Fibroblast of skin of abdomen (primary cell): ENCODE measurements at regions not wholly inside any gene's neighbourhood (a gene's known extent, or its start where the extent isn't known, plus 50 kb on each side); places are given as distances from the start of the nearest gene placed in this dataset.
A peak's percentile ranks its signal among the peaks of the same experiment; 100 is the strongest.

Experiments
- DNase-seq: peaks from one replicate; pipeline ENCODE4 v3.0.0-alpha.2; 2013

- DNase-seq: peak; percentile 28
These were observed 427.4 kb downstream of the TTLL7 start for GRCh38 chr1:83571536-83571935.

- no peak for DNase-seq
These were observed 437.6 kb downstream of the TTLL7 start for GRCh38 chr1:83561346-83561745.

- peak; percentile 66 for DNase-seq
These were observed 439.6 kb downstream of the TTLL7 start for GRCh38 chr1:83559129-83559840.

GRCh38 chr1:83555871-83556270 lies 443.1 kb downstream of the TTLL7 start:
- no peak for DNase-seq

GRCh38 chr1:83554174-83554573 lies 444.8 kb downstream of the TTLL7 start:
- no peak for DNase-seq

GRCh38 chr1:83552820-83553219 lies 446.1 kb downstream of the TTLL7 start:
- no peak for DNase-seq

- no peak for DNase-seq
These were observed 450.6 kb downstream of the TTLL7 start for GRCh38 chr1:83548311-83548710.

GRCh38 chr1:83547901-83548300 lies 451.0 kb downstream of the TTLL7 start:
- DNase-seq: peak; percentile 93

GRCh38 chr1:83546874-83547273 lies 452.1 kb downstream of the TTLL7 start:
- DNase-seq: peak; percentile 88

- peak; percentile 41 for DNase-seq
These were observed 453.7 kb downstream of the TTLL7 start for GRCh38 chr1:83545066-83545862.

GRCh38 chr1:83543222-83543973 lies 455.5 kb downstream of the TTLL7 start:
- DNase-seq: no peak

- DNase-seq: no peak
These were observed 467.2 kb downstream of the TTLL7 start for GRCh38 chr1:83531521-83532309.

- no peak for DNase-seq
These were observed 468.4 kb downstream of the TTLL7 start for GRCh38 chr1:83530506-83530905.

GRCh38 chr1:83527987-83528386 lies 470.9 kb downstream of the TTLL7 start:
- no peak for DNase-seq

- no peak for DNase-seq
These were observed 478.1 kb downstream of the TTLL7 start for GRCh38 chr1:83520797-83521196.

GRCh38 chr1:83516369-83516768 lies 482.6 kb downstream of the TTLL7 start:
- DNase-seq: peak; percentile 93

- no peak for DNase-seq
These were observed 483.3 kb downstream of the TTLL7 start for GRCh38 chr1:83515578-83516154.

- peak; percentile 64 for DNase-seq
These were observed 486.3 kb downstream of the TTLL7 start for GRCh38 chr1:83512373-83513193.

- DNase-seq: peak; percentile 75
These were observed 487.7 kb downstream of the TTLL7 start for GRCh38 chr1:83511146-83511726.

- DNase-seq: no peak
These were observed 489.6 kb downstream of the TTLL7 start for GRCh38 chr1:83509301-83509781.
